Breast epithelium (tissue), 4 donors: ENCODE measurements at regions not wholly inside any gene's neighbourhood (a gene's known extent, or its start where the extent isn't known, plus 50 kb on each side); places are given as distances from the start of the nearest gene placed in this dataset.

Experiments used
- DNase-seq, 2 donors: peaks; one replicate each; pipeline ENCODE4 v3.0.0-alpha.2; 2019; ENCODE audit warnings: low spot score in 2 of 2
- H3K27ac ChIP-seq, 2 donors: fragments of 200-600 bp; sonication (generic) in 1 of 2; one replicate each; pipeline ENCODE4 v1.5.1; 2016 to 2019; ENCODE audit warnings: mild to moderate bottlenecking in 1 of 2
- H3K27me3 ChIP-seq, 2 donors: fragments of 200-600 bp; sonication (generic) in 1 of 2; one replicate each; pipeline versions ENCODE4 v1.5.1 to v1.6.0; 2017 to 2019; ENCODE audit warnings: control low read depth in 1 of 2, mild to moderate bottlenecking in 1 of 2
- H3K36me3 ChIP-seq: fragments of 200-600 bp; one replicate; pipeline ENCODE4 v1.5.1; 2019
- H3K4me1 ChIP-seq, 2 donors: fragments of 200-600 bp; sonication (generic); one replicate each; pipeline ENCODE4 v1.5.1; 2016 to 2019; ENCODE audit warnings: control low read depth in 1 of 2
- H3K4me3 ChIP-seq, 3 donors: fragments of 200-600 bp; sonication (generic); 1 replicate in 2 of 3; 2 replicates in 1 of 3; pipeline ENCODE4 v1.5.1; 2016 to 2019; ENCODE audit warnings: mild to moderate bottlenecking in 3 of 3, moderate library complexity in 2 of 3
- H3K9me3 ChIP-seq, 2 donors: fragments of 200-600 bp; sonication (generic) in 1 of 2; one replicate each; pipeline ENCODE4 v1.5.1; 2016 to 2019; ENCODE audit warnings: control low read depth in 1 of 2
- POLR2A ChIP-seq: fragments of 450-650 bp; IDR thresholded peaks from one replicate; pipeline ENCODE4 v1.6.1; 2016; ENCODE audit warnings: antibody characterized with exemption, mild to moderate bottlenecking, moderate library complexity
- POLR2AphosphoS5 ChIP-seq, 3 donors: sonication (generic); formaldehyde crosslinking; IDR thresholded peaks; one replicate each; pipeline ENCODE4 v1.6.1; 2017; ENCODE audit warnings: antibody characterized with exemption in 3 of 3
- intact Hi-C: fragments of 100-400 bp; cut with DNase I; formaldehyde crosslinking; loops from one replicate; pipeline ENCODE4 v1.15.1; 2023; ENCODE audit warnings: low total_unique reads
- TF ChIP-seq, protein P1 (sequence below), 3 donors: fragments of 450-650 bp; IDR thresholded peaks; one replicate each; pipeline ENCODE4 v1.5.1; 2016 to 2017; ENCODE audit warnings: antibody characterized with exemption in 3 of 3, mild to moderate bottlenecking in 3 of 3, moderate library complexity in 3 of 3

GRCh38 chr18:55737781-55738468 lies 149.9 kb upstream of the TCF4 start:
- H3K4me3 ChIP-seq = no peak overlapping the region
- no peaks in the 10 kb centered on the region for H3K36me3 ChIP-seq
- no peaks in the 10 kb centered on the region for H3K27me3 ChIP-seq
- TF ChIP-seq POLR2AphosphoS5 (IDR thresholded peaks at IDR 0.05) = no peak
- no peaks in the 10 kb centered on the region for H3K4me1 ChIP-seq
- intact Hi-C loops = loop anchor here (2.0 kb wide), 1 partner anchor 29 kb away; no protein-coding TSS in a partner anchor
- no peaks in the 10 kb centered on the region for H3K9me3 ChIP-seq
- no peak for DNase-seq
- no peak overlapping the region for H3K27ac ChIP-seq

DNA sequence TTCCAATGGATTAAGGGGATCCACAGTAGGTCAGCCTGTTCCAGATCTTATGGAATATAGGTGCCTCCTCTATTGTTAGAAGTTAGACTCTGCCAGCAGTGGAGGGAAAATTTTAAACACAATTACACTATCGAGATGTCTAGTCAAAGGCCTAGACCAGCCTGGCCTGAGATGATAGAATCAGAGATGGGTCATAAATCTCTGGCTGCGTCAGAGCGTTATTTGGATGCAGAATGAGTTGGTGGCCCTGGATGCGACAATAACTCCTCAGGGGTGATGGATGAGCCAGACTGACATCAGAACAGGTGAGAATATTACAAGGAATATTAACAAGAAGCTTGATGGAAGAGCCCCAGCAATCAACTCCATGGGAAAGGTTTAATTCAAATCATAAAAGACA lies 149.3 kb upstream of the TCF4 start:
- Histone ChIP-seq H3K4me1 (no peaks in the 10 kb centered on the region), H3K27ac (no peak overlapping the region), H3K4me3 (no peak overlapping the region), H3K9me3 (no peaks in the 10 kb centered on the region), H3K27me3 (no peaks in the 10 kb centered on the region), H3K36me3 (no peaks in the 10 kb centered on the region)
- TF ChIP-seq, protein P1, sequence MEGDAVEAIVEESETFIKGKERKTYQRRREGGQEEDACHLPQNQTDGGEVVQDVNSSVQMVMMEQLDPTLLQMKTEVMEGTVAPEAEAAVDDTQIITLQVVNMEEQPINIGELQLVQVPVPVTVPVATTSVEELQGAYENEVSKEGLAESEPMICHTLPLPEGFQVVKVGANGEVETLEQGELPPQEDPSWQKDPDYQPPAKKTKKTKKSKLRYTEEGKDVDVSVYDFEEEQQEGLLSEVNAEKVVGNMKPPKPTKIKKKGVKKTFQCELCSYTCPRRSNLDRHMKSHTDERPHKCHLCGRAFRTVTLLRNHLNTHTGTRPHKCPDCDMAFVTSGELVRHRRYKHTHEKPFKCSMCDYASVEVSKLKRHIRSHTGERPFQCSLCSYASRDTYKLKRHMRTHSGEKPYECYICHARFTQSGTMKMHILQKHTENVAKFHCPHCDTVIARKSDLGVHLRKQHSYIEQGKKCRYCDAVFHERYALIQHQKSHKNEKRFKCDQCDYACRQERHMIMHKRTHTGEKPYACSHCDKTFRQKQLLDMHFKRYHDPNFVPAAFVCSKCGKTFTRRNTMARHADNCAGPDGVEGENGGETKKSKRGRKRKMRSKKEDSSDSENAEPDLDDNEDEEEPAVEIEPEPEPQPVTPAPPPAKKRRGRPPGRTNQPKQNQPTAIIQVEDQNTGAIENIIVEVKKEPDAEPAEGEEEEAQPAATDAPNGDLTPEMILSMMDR (IDR thresholded peaks at IDR 0.05) = no peak
- no peak for TF ChIP-seq POLR2A
- no peak for TF ChIP-seq POLR2AphosphoS5 (IDR thresholded peaks at IDR 0.05)
- no peak for DNase-seq
- intact Hi-C loops = no loop called here

DNA sequence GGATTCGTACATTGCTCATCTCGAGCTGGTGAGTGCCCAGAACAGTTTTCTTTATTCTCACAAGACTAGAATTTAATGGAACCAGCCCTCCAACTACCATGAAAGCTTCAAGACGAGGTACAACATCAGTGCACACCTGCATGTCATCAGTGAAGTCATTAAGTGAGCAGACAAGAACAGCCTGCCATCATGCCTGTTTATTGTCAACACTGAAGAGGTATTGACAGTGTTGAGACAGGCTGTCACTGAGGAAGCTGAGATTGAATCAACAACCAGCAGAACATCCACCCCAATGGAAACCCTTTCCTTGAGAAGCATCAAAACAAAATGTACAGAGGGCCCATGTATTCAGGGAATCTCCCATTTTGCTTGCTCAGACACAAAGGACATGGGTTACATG lies 148.0 kb upstream of the TCF4 start:
- no peaks in the 10 kb centered on the region for H3K36me3 ChIP-seq
- H3K27me3 ChIP-seq = no peaks in the 10 kb centered on the region
- intact Hi-C loops = no loop called here
- H3K9me3 ChIP-seq = no peaks in the 10 kb centered on the region
- no peak overlapping the region for H3K4me3 ChIP-seq
- no peaks in the 10 kb centered on the region for H3K4me1 ChIP-seq
- DNase-seq = no peak
- no peak overlapping the region for H3K27ac ChIP-seq
- TF ChIP-seq, protein P1 (IDR thresholded peaks at IDR 0.05) = no peak
- TF ChIP-seq POLR2AphosphoS5 (IDR thresholded peaks at IDR 0.05) = no peak
- no peak for TF ChIP-seq POLR2A

GRCh38 chr18:55735199-55735855 lies 147.3 kb upstream of the TCF4 start:
- intact Hi-C loops = no loop called here
- H3K4me1 ChIP-seq = no peaks in the 10 kb centered on the region
- TF ChIP-seq, protein P1 (IDR thresholded peaks at IDR 0.05) = no peak
- no peak for TF ChIP-seq POLR2A
- no peak for TF ChIP-seq POLR2AphosphoS5 (IDR thresholded peaks at IDR 0.05)
- H3K27ac ChIP-seq = no peak overlapping the region
- H3K9me3 ChIP-seq = no peaks in the 10 kb centered on the region
- no peak overlapping the region for H3K4me3 ChIP-seq
- H3K27me3 ChIP-seq = no peaks in the 10 kb centered on the region
- H3K36me3 ChIP-seq = no peaks in the 10 kb centered on the region
- no peak for DNase-seq

GRCh38 chr18:55732227-55733106 lies 144.5 kb upstream of the TCF4 start:
- TF ChIP-seq, protein P1 (IDR thresholded peaks at IDR 0.05) = no peak
- no peak for TF ChIP-seq POLR2A
- TF ChIP-seq POLR2AphosphoS5 (IDR thresholded peaks at IDR 0.05) = no peak
- intact Hi-C loops = no loop called here
- Histone ChIP-seq H3K27me3 (no peaks in the 10 kb centered on the region), H3K9me3 (no peaks in the 10 kb centered on the region), H3K4me3 (no peak overlapping the region), H3K27ac (peak overlapping the region in 1 of 2 donors; percentile 52), H3K36me3 (no peaks in the 10 kb centered on the region), H3K4me1 (no peaks in the 10 kb centered on the region)
- DNase-seq = no peak
